WTC11 (cell line): ENCODE measurements at regions not wholly inside any gene's neighbourhood (a gene's known extent, or its start where the extent isn't known, plus 50 kb on each side); places are given as distances from the start of the nearest gene placed in this dataset.

ENCODE experiments used
- ATAC-seq: fragments of 200-7000 bp; cut with Tn5 transposase; 2 replicates; pipeline ENCODE4 v1.10.0; 2021; ENCODE audit warnings: mild to moderate bottlenecking, moderate library complexity
- CTCF ChIA-PET: fragments of 300-600 bp; sonication (Branson Sonifier 250); formaldehyde crosslinking; loops from one replicate; lab custom pipeline; 2021; ENCODE audit warnings: antibody characterized with exemption; lab: Charles Lee
- POLR2A ChIA-PET: fragments of 350-600 bp; sonication (Branson Sonifier 250); formaldehyde crosslinking; loops from one replicate; lab custom pipeline; 2021; ENCODE audit warnings: antibody characterized with exemption; lab: Charles Lee
- DNase-seq: peaks from one replicate; pipeline ENCODE4 v3.0.0; 2021; ENCODE audit warnings: low spot score
- H3K27ac Mint-ChIP-seq: 2 replicates; pipeline ENCODE4 v1.8.0; 2021; ENCODE audit warnings: mixed read lengths
- H3K27me3 Mint-ChIP-seq: 2 replicates; pipeline ENCODE4 v1.8.0; 2021; ENCODE audit warnings: low read depth, mild to moderate bottlenecking, moderate library complexity, mixed read lengths
- H3K36me3 Mint-ChIP-seq: 2 replicates; pipeline ENCODE4 v1.8.0; 2021; ENCODE audit warnings: mixed read lengths
- H3K4me1 Mint-ChIP-seq: 2 replicates; pipeline ENCODE4 v1.8.0; 2022; ENCODE audit warnings: mixed read lengths
- H3K4me3 Mint-ChIP-seq: 2 replicates; pipeline ENCODE4 v1.8.0; 2021; ENCODE audit warnings: mild to moderate bottlenecking, moderate library complexity, mixed read lengths
- H3K9me3 Mint-ChIP-seq: 2 replicates; pipeline ENCODE4 v1.8.0; 2021; ENCODE audit warnings: mixed read lengths
- AR ChIP-seq: fragments of 250-450 bp; sonication (Bioruptor Pico); IDR thresholded peaks from 2 replicates; pipeline ENCODE4 v1.9.0; 2021; ENCODE audit warnings: mild to moderate bottlenecking
- CREB1 ChIP-seq: sonication (generic); formaldehyde crosslinking; IDR thresholded peaks from 2 replicates; pipeline ENCODE4 v1.8.0; 2023; ENCODE audit warnings: mild to moderate bottlenecking, missing genetic modification reagents
- E2F5 ChIP-seq: sonication (generic); formaldehyde crosslinking; IDR thresholded peaks from 2 replicates; pipeline ENCODE4 v1.8.1; 2022; ENCODE audit warnings: mild to moderate bottlenecking, moderate library complexity, missing genetic modification reagents
- FOXP4 ChIP-seq: sonication (generic); formaldehyde crosslinking; IDR thresholded peaks from 2 replicates; pipeline ENCODE4 v1.8.0; 2022; ENCODE audit warnings: mild to moderate bottlenecking, missing genetic modification reagents
- HMGXB4 ChIP-seq: sonication (generic); formaldehyde crosslinking; IDR thresholded peaks from 2 replicates; pipeline ENCODE4 v1.8.1; 2023; ENCODE audit warnings: mild to moderate bottlenecking, moderate library complexity, missing genetic modification reagents
- IRF1 ChIP-seq: sonication (generic); formaldehyde crosslinking; IDR thresholded peaks from 2 replicates; pipeline ENCODE4 v1.8.0; 2023; ENCODE audit warnings: missing genetic modification reagents
- IRF2 ChIP-seq: sonication (generic); formaldehyde crosslinking; IDR thresholded peaks from 2 replicates; pipeline ENCODE4 v1.8.0; 2022; ENCODE audit warnings: low read depth, missing genetic modification reagents, borderline replicate concordance
- NFE2L1 ChIP-seq: sonication (generic); formaldehyde crosslinking; IDR thresholded peaks from 2 replicates; pipeline ENCODE4 v1.8.1; 2023; ENCODE audit warnings: missing genetic modification reagents
- NR1H2 ChIP-seq: sonication (generic); formaldehyde crosslinking; IDR thresholded peaks from 2 replicates; pipeline ENCODE4 v1.9.0; 2021; ENCODE audit warnings: mild to moderate bottlenecking, moderate library complexity, missing genetic modification reagents
- NR2C2 ChIP-seq: sonication (generic); formaldehyde crosslinking; IDR thresholded peaks from 2 replicates; pipeline ENCODE4 v1.8.0; 2022; ENCODE audit warnings: mild to moderate bottlenecking, missing genetic modification reagents
- PREB ChIP-seq: sonication (generic); formaldehyde crosslinking; IDR thresholded peaks from 2 replicates; pipeline ENCODE4 v1.8.1; 2022; ENCODE audit warnings: mild to moderate bottlenecking, missing genetic modification reagents, moderate library complexity, borderline replicate concordance
- SP1 ChIP-seq: sonication (generic); formaldehyde crosslinking; conservative IDR thresholded peaks from 2 replicates; pipeline ENCODE4 v1.8.1; 2022; ENCODE audit warnings: missing genetic modification reagents
- TP53 ChIP-seq: sonication (generic); formaldehyde crosslinking; IDR thresholded peaks from 2 replicates; pipeline ENCODE4 v1.8.1; 2023; ENCODE audit warnings: mild to moderate bottlenecking, missing genetic modification reagents
- USF2 ChIP-seq: sonication (generic); formaldehyde crosslinking; IDR thresholded peaks from 2 replicates; pipeline ENCODE4 v1.8.1; 2023; ENCODE audit warnings: mild to moderate bottlenecking, missing genetic modification reagents, moderate library complexity
- ZMAT4 ChIP-seq: fragments of 250-450 bp; sonication (Bioruptor Pico); IDR thresholded peaks from 2 replicates; pipeline ENCODE4 v1.9.0; 2021; ENCODE audit warnings: mild to moderate bottlenecking
- ZNF396 ChIP-seq: fragments of 250-450 bp; sonication (Bioruptor Pico); IDR thresholded peaks from 2 replicates; pipeline ENCODE4 v1.8.0; 2021; ENCODE audit warnings: mild to moderate bottlenecking, moderate library complexity, borderline replicate concordance
- ZNF423 ChIP-seq: fragments of 250-450 bp; sonication (Bioruptor Pico); IDR thresholded peaks from 2 replicates; pipeline ENCODE4 v2.1.2; 2022; ENCODE audit warnings: mild to moderate bottlenecking, moderate library complexity
- ZNF512 ChIP-seq: sonication (generic); formaldehyde crosslinking; IDR thresholded peaks from 2 replicates; pipeline ENCODE4 v1.8.1; 2022; ENCODE audit warnings: missing genetic modification reagents, borderline replicate concordance
- ZNF532 ChIP-seq: fragments of 250-450 bp; sonication (Bioruptor Pico); IDR thresholded peaks from 2 replicates; pipeline ENCODE4 v1.9.0; 2021; ENCODE audit warnings: mild to moderate bottlenecking, borderline replicate concordance

GRCh38 chr2:211149731-211150130 lies 593.3 kb downstream of the CPS1 start (continued):
- TF ChIP-seq ZNF532 (CRISPR knock-in tag) (no peak), SP1 (CRISPR knock-in tag) (no peak), ZNF512 (CRISPR knock-in tag) (no peak), IRF1 (no peak), USF2 (CRISPR knock-in tag) (no peak), ZNF396 (no peak), NR1H2 (no peak), E2F5 (no peak)

GRCh38 chr2:211157211-211157610 lies 600.8 kb downstream of the CPS1 start:
- Mint-ChIP-seq H3K27me3 (no peaks in the 10 kb centered on the region), H3K4me3 (no peak overlapping the region), H3K27ac (no peak overlapping the region), H3K36me3 (no peaks in the 10 kb centered on the region), H3K4me1 (no peaks in the 10 kb centered on the region), H3K9me3 (no peaks in the 10 kb centered on the region)
- no peak for DNase-seq
- CTCF ChIA-PET, result interaction anchor here (0.6 to 1.1 kb wide), 14 partner anchors 12 to 1410 kb away, joined by 3 to 12 read pairs (median 4); no protein-coding TSS in a partner anchor
- POLR2A ChIA-PET, result no interaction called here
- ATAC-seq, result no peak
- no peak for TF ChIP-seq AR (CRISPR knock-in tag)
- no peak for TF ChIP-seq PREB (CRISPR knock-in tag)
- TF ChIP-seq TP53 (CRISPR knock-in tag), result no peak
- TF ChIP-seq FOXP4 (CRISPR knock-in tag), result no peak
- no peak for TF ChIP-seq ZMAT4 (CRISPR knock-in tag)
- TF ChIP-seq NR2C2 (CRISPR knock-in tag), result no peak
- TF ChIP-seq NFE2L1 (CRISPR knock-in tag), result no peak
- no peak for TF ChIP-seq CREB1 (CRISPR knock-in tag)
- TF ChIP-seq IRF2 (CRISPR knock-in tag), result no peak
- TF ChIP-seq HMGXB4 (CRISPR knock-in tag), result no peak
- no peak for TF ChIP-seq ZNF423 (CRISPR knock-in tag)
